SK-N-SH (cell line): ENCODE measurements at regions not wholly inside any gene's neighbourhood (a gene's known extent, or its start where the extent isn't known, plus 50 kb on each side); places are given as distances from the start of the nearest gene placed in this dataset.

Experiments
- CTCF ChIA-PET: fragments of 300-600, 350-600 bp; formaldehyde crosslinking; extraction: SDS; loops from one replicate; lab custom pipeline; 2021; lab: Yijun Ruan, JAX
- POLR2A ChIA-PET: fragments of 350-600 bp; sonication (Branson Sonifier 250); formaldehyde crosslinking; extraction: SDS; loops from one replicate; lab custom pipeline; 2020; ENCODE audit warnings: antibody characterized with exemption, inconsistent platforms; lab: Yijun Ruan, JAX
- DNase-seq: peaks from one replicate; pipeline ENCODE4 v3.0.0; 2012
- H2AFZ ChIP-seq: fragments of 200-600 bp; sonication (generic); 2 replicates; pipeline ENCODE4 v1.8.1; 2016; ENCODE audit warnings: antibody characterized with exemption, mild to moderate bottlenecking, low read depth
- H3F3A ChIP-seq: fragments of 200-600 bp; sonication (generic); replicated peaks from 2 replicates; pipeline ENCODE3; 2016; ENCODE audit warnings: antibody characterized with exemption, mild to moderate bottlenecking; ENCODE audit not compliant: insufficient read depth
- H3K27ac ChIP-seq, 2 experiments: fragments of 200-500 bp in 1 of 2; fragments of 200-600 bp in 1 of 2; sonication (Bioruptor generic) in 1 of 2; sonication (generic), shearing (Covaris generic) in 1 of 2; 2 replicates each; pipeline versions ENCODE4 v1.5.1 to v1.6.1; 2014 to 2016; ENCODE audit warnings: low read depth in 2 of 2, inconsistent platforms in 1 of 2, low read length in 1 of 2, mild to moderate bottlenecking in 1 of 2, mixed read lengths in 1 of 2
- H3K27me3 ChIP-seq: fragments of 200-600 bp; sonication (generic), shearing (Covaris generic); 2 replicates; pipeline ENCODE4 v1.6.1; 2016; ENCODE audit warnings: mixed run types; ENCODE audit not compliant: insufficient read depth
- H3K36me3 ChIP-seq, 2 experiments: fragments of 200-500 bp in 1 of 2; fragments of 200-600 bp in 1 of 2; sonication (Bioruptor generic) in 1 of 2; sonication (generic) in 1 of 2; replicated peaks in 1 of 2; 2 replicates each; pipeline versions ENCODE3 to v1.5.1; 2014 to 2016; ENCODE audit warnings: low read length in 1 of 2, mild to moderate bottlenecking in 1 of 2; ENCODE audit not compliant: insufficient read depth in 2 of 2, control insufficient read depth in 1 of 2
- H3K4me1 ChIP-seq, 2 experiments: fragments of 200-500 bp in 1 of 2; fragments of 200-600 bp in 1 of 2; sonication (Bioruptor generic) in 1 of 2; sonication (generic), shearing (Covaris generic) in 1 of 2; 2 replicates each; pipeline versions ENCODE4 v1.5.1 to v1.6.1; 2014 to 2016; ENCODE audit warnings: low read depth in 1 of 2, low read length in 1 of 2, mixed run types in 1 of 2; ENCODE audit not compliant: insufficient read depth in 2 of 2, control insufficient read depth in 1 of 2
- H3K4me2 ChIP-seq: fragments of 200-600 bp; sonication (generic), shearing (Covaris generic); 2 replicates; pipeline ENCODE4 v1.6.1; 2017; ENCODE audit warnings: mixed run types
- H3K4me3 ChIP-seq, 2 experiments: fragments of 200-500 bp in 1 of 2; fragments of 200-600 bp in 1 of 2; sonication (Bioruptor generic) in 1 of 2; sonication (generic), shearing (Covaris generic) in 1 of 2; 2 replicates each; pipeline versions ENCODE4 v1.5.1 to v1.8.1; 2014 to 2016; ENCODE audit warnings: low read depth in 2 of 2, inconsistent platforms in 1 of 2, low read length in 1 of 2, mild to moderate bottlenecking in 1 of 2, mixed read lengths in 1 of 2, moderate library complexity in 1 of 2
- H3K79me2 ChIP-seq: fragments of 200-600 bp; sonication (generic); 2 replicates; pipeline ENCODE4 v1.8.1; 2017; ENCODE audit warnings: mild to moderate bottlenecking; ENCODE audit not compliant: insufficient read depth
- H3K9ac ChIP-seq: fragments of 200-600 bp; sonication (generic); 2 replicates; pipeline ENCODE4 v1.6.1; 2017; ENCODE audit warnings: mixed run types
- H3K9me2 ChIP-seq: fragments of 200-600 bp; sonication (generic); 2 replicates; pipeline ENCODE4 v1.6.1; 2017; ENCODE audit warnings: mixed run types
- H3K9me3 ChIP-seq: fragments of 200-600 bp; sonication (generic); 2 replicates; pipeline ENCODE4 v1.6.1; 2017; ENCODE audit warnings: mixed run types, mild to moderate bottlenecking, moderate library complexity
- H4K20me1 ChIP-seq: fragments of 200-600 bp; sonication (generic); 2 replicates; pipeline ENCODE4 v1.6.1; 2017; ENCODE audit warnings: mild to moderate bottlenecking, mixed run types; ENCODE audit not compliant: insufficient read depth
- FOXJ3 ChIP-seq: sonication (generic); formaldehyde crosslinking; IDR thresholded peaks from 2 replicates; pipeline ENCODE4 v1.5.1; 2020; ENCODE audit warnings: mild to moderate bottlenecking, missing genetic modification reagents
- GABPA ChIP-seq: IDR thresholded peaks from 2 replicates; pipeline ENCODE4 v1.4.0; 2012; ENCODE audit warnings: low read depth, mild to moderate bottlenecking
- MXI1 ChIP-seq: IDR thresholded peaks from 2 replicates; pipeline ENCODE4 v1.6.1; 2012; ENCODE audit warnings: mild to moderate bottlenecking, low read depth, low read length, improper control_type of control experiment
- NFIC ChIP-seq: IDR thresholded peaks from 2 replicates; pipeline ENCODE4 v1.4.0; 2012; ENCODE audit warnings: borderline replicate concordance
- NRF1 ChIP-seq: IDR thresholded peaks from 2 replicates; pipeline ENCODE4 v1.6.1; 2012; ENCODE audit warnings: low read depth, mild to moderate bottlenecking, low read length
- RAD21 ChIP-seq: IDR thresholded peaks from 2 replicates; pipeline ENCODE4 v1.6.1; 2012; ENCODE audit warnings: mild to moderate bottlenecking, low read length
- SMC3 ChIP-seq: IDR thresholded peaks from 2 replicates; pipeline ENCODE4 v1.6.1; 2012; ENCODE audit warnings: low read depth, low read length, improper control_type of control experiment
- TAF1 ChIP-seq: IDR thresholded peaks from 2 replicates; pipeline ENCODE4 v1.6.1; 2012; ENCODE audit warnings: low read depth, mild to moderate bottlenecking, low read length, moderate library complexity, borderline replicate concordance
- TCF12 ChIP-seq: IDR thresholded peaks from 2 replicates; pipeline ENCODE4 v1.4.0; 2012
- TEAD4 ChIP-seq: IDR thresholded peaks from 2 replicates; pipeline ENCODE4 v1.4.0; 2012; ENCODE audit warnings: mild to moderate bottlenecking, borderline replicate concordance; ENCODE audit not compliant: insufficient read depth
- WGBS: methylation state at CpG from one replicate; pipeline ENCODE4 v1.1.6; 2017; ENCODE audit warnings: low lambda C conversion rate; 5-methylcytosine and 5-hydroxymethylcytosine counted together
- TF ChIP-seq, protein P1 (sequence below): fragments of 150-350 bp; IDR thresholded peaks from 2 replicates; pipeline ENCODE4 v1.6.1; 2017; ENCODE audit warnings: antibody characterized with exemption, low read length, low read depth, borderline replicate concordance
- TF ChIP-seq, protein P2 (sequence below): IDR thresholded peaks from 2 replicates; pipeline ENCODE4 v1.4.0; 2012; ENCODE audit warnings: low read depth, borderline replicate concordance

DNA sequence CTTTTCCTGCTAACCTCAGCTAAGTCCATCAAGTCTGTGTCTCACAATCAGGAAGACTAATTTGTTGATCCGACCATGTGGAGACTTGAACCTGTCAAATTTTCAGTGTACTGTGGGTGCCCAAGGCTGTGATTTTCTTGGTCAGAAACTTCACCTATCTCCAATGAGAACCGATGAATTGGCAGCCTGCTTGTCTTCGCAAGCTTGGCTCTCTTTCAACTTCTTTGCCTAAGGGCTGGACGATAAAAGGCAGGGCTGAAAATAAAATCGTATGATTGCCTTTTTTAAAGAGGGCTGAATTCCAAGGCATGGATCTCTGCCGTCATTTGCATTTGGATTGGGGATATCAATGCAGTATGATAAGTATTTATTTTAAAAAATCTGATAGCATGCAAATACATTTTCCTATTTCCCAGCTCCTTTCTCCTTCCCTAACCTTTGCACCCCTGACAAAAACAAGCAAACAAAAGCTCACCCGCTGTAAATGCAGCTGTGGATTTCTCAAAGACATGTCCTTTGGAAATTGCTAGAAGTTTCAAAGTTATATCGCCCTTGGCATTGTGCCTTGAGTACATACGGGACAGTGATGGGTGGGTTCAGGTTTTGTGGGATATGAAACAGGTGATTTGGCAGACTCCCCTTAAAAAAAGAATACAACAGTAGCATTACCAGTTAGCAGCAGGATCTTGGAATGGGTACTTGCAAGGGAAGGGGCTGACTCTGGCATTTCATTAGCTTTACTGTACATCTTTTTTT is 80.6 kb downstream of the NPTX2 start:
- DNase-seq = no peak
- H3F3A ChIP-seq = no peaks in the 10 kb centered on the region
- no peaks in the 10 kb centered on the region for H3K27me3 ChIP-seq
- ChIA-PET POLR2A (no interaction called here), CTCF (interaction anchor here (1.2 to 2.4 kb wide), 3 partner anchors 8 to 48 kb away, joined by 3 to 6 read pairs (median 6); no protein-coding TSS in a partner anchor)
- H3K4me2 ChIP-seq = no peak overlapping the region
- H2AFZ ChIP-seq = no peak overlapping the region
- no peaks in the 10 kb centered on the region for H4K20me1 ChIP-seq
- no peaks in the 10 kb centered on the region for H3K79me2 ChIP-seq
- no peaks in the 10 kb centered on the region for H3K9me2 ChIP-seq
- no peaks in the 10 kb centered on the region for H3K4me1 ChIP-seq
- TF ChIP-seq TEAD4 (no peak), TCF12 (no peak), NRF1 (no peak), NFIC (no peak)
- peaks cover 21% of the 10 kb centered on the region; the same call in 1 of the 2 replicates for H3K9me3 ChIP-seq
- no peak overlapping the region for H3K27ac ChIP-seq
- WGBS = 17% methylated on average over 9 of the region's 9 CpGs
- H3K36me3 ChIP-seq = no peaks in the 10 kb centered on the region
- no peak overlapping the region for H3K9ac ChIP-seq
- H3K4me3 ChIP-seq = no peak overlapping the region

DNA sequence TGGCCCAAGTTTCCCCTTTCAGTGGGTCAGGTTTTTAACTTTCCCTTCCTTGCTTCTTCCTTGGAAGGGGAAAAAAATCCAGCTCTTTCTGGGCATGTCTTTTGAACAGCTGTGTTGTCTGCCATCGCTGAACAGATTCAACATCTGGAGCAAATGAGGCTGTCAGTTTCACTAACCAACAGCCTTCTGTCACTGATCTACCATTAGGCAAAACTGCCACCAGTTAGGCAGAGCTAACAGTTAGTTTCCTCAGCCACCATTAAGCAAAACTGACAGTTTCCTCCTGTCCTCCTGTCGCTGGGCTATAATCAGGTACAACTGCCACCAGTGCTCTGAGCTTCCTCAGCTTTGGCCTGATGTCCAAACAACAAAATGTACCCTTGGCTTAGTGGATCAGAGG is 81.9 kb downstream of the NPTX2 start:
- no peaks in the 10 kb centered on the region for H3K9me2 ChIP-seq
- no peaks in the 10 kb centered on the region for H4K20me1 ChIP-seq
- H3F3A ChIP-seq = no peaks in the 10 kb centered on the region
- no peak overlapping the region for H3K4me2 ChIP-seq
- H2AFZ ChIP-seq = no peak overlapping the region
- no peaks in the 10 kb centered on the region for H3K79me2 ChIP-seq
- WGBS = 16% methylated on average over 2 of the region's 2 CpGs
- no peak overlapping the region for H3K9ac ChIP-seq
- POLR2A ChIA-PET = no interaction called here
- TF ChIP-seq MXI1 = no peak
- no peak for TF ChIP-seq FOXJ3 (CRISPR knock-in tag)
- TF ChIP-seq, all 33 proteins: peak for 0
- DNase-seq = no peak
- CTCF ChIA-PET = interaction anchor here (0.7 to 1.7 kb wide), 4 partner anchors 47 to 143 kb away, joined by 3 to 8 read pairs (median 4); no protein-coding TSS in a partner anchor
- no peak overlapping the region for H3K4me3 ChIP-seq
- no peaks in the 10 kb centered on the region for H3K27me3 ChIP-seq
- H3K36me3 ChIP-seq = no peaks in the 10 kb centered on the region
- no peaks in the 10 kb centered on the region; a peak in 1 of 4 replicates for H3K4me1 ChIP-seq
- no peak overlapping the region for H3K27ac ChIP-seq
- H3K9me3 ChIP-seq = peaks cover 14% of the 10 kb centered on the region; the same call in 1 of the 2 replicates

DNA sequence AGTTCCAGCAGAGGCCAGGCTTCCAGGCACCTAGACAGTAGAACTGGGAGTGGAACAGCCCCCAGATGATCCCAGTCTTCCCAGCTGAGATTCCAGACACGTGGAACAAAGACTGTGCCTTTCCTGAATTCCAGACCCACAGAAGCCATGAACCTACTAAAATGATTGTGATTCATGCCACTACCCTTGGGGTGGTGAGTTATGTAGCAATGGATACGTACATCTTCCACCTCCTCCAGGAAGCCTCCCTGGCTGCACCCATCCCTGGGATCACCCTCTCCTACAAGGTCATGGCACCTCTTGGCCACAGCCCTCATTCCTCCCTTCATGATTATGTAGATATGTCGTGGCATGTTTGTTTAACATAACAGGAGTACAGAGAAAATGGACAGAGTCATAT is 83.4 kb downstream of the NPTX2 start:
- 12% methylated on average over 3 of the region's 3 CpGs for WGBS
- ChIA-PET POLR2A (no interaction called here), CTCF (no interaction called here)
- H4K20me1 ChIP-seq = no peaks in the 10 kb centered on the region
- H3F3A ChIP-seq = no peaks in the 10 kb centered on the region
- TF ChIP-seq RAD21 (no peak), SMC3 (no peak), TAF1 (no peak), TCF12 (no peak), FOXJ3 (CRISPR knock-in tag) (no peak), GABPA (no peak)
- TF ChIP-seq, protein P1, sequence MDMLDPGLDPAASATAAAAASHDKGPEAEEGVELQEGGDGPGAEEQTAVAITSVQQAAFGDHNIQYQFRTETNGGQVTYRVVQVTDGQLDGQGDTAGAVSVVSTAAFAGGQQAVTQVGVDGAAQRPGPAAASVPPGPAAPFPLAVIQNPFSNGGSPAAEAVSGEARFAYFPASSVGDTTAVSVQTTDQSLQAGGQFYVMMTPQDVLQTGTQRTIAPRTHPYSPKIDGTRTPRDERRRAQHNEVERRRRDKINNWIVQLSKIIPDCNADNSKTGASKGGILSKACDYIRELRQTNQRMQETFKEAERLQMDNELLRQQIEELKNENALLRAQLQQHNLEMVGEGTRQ = no peak
- TF ChIP-seq, protein P2, sequence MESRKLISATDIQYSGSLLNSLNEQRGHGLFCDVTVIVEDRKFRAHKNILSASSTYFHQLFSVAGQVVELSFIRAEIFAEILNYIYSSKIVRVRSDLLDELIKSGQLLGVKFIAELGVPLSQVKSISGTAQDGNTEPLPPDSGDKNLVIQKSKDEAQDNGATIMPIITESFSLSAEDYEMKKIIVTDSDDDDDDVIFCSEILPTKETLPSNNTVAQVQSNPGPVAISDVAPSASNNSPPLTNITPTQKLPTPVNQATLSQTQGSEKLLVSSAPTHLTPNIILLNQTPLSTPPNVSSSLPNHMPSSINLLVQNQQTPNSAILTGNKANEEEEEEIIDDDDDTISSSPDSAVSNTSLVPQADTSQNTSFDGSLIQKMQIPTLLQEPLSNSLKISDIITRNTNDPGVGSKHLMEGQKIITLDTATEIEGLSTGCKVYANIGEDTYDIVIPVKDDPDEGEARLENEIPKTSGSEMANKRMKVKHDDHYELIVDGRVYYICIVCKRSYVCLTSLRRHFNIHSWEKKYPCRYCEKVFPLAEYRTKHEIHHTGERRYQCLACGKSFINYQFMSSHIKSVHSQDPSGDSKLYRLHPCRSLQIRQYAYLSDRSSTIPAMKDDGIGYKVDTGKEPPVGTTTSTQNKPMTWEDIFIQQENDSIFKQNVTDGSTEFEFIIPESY = no peak
- no peak overlapping the region for H2AFZ ChIP-seq
- no peak overlapping the region for H3K4me3 ChIP-seq
- no peak overlapping the region for H3K4me2 ChIP-seq
- H3K27ac ChIP-seq = no peak overlapping the region
- H3K9me3 ChIP-seq = peaks cover 12% of the 10 kb centered on the region; the same call in 1 of the 2 replicates
- H3K4me1 ChIP-seq = no peaks in the 10 kb centered on the region; a peak in 1 of 4 replicates
- DNase-seq = no peak
- H3K36me3 ChIP-seq = no peaks in the 10 kb centered on the region
- no peaks in the 10 kb centered on the region for H3K79me2 ChIP-seq
- no peaks in the 10 kb centered on the region for H3K27me3 ChIP-seq
- no peak overlapping the region for H3K9ac ChIP-seq
- no peaks in the 10 kb centered on the region for H3K9me2 ChIP-seq
